NCI-H1417 treated with DMSO at 0.1 percent for 48 hours (cell line): ENCODE measurements at regions not wholly inside any gene's neighbourhood (a gene's known extent, or its start where the extent isn't known, plus 50 kb on each side); places are given as distances from the start of the nearest gene placed in this dataset.

Experiments used
- DNase-seq: peaks from one replicate; lab custom pipeline; 2025; lab: John Stamatoyannopoulos, UW

DNA sequence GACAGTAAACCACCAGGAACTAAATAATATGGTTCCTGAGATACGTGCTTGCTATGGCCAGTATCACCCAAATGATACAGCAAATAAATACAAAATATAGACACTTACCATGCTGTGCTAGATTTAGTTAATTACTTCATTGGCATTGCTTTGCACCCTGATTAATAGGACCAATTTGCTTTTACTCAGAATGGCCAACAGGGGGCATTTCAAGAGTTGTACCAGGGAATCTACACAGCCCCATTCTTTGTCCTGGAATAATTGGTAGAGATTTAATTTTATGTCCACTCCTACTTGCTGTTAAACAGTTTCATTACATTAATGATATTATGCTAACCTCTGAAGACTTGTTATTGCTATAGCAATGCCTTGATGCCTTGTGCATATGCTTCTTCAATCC is 280.8 kb downstream of the RERGL start:
- DNase-seq = no peak

DNA sequence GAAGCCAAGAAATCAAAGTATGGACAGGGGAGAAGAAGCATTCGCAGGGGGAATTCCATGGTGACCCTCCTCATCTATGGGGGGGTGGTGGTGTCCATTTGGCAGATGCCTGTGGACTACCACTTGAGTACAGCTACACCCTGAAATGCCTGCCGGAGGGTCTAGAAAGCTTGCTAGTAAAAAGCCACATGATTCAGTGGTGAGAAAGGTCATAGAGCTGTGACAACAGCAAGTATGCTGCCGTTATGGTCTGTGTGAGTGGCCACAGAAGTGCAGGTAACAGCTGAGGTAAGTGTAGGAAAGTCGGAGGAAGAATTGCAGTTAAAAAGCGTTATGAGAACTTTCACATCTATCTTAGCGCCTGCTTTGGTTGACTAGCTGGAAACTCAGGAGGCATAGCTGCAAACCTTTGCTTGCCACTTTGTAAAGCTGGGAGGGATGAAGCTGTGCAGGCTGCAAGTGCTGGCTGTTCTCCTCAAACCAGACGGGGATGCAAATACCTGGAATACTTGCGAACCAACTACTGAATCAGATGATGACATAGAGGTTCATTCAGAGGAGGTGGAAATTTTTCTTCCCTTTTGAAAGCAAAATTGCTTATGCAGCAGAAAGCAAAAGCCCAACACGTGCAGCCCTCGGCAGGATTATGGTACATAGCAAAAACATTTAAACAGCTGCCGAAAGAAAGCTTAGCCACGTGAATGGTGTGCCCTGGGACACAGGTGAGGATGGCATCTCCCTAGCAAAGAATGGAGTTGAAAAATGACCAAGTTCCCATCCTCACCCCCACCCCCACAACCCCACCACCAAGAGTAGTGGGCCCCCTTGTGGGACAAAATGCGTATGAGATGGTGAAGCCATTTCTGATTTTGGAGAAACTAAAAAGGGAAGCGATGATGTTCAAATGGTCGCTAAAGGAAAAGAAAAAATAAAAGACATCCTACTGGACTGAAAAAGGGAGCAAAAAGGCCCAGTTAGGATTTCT is 287.0 kb downstream of the RERGL start:
- DNase-seq = no peak

DNA sequence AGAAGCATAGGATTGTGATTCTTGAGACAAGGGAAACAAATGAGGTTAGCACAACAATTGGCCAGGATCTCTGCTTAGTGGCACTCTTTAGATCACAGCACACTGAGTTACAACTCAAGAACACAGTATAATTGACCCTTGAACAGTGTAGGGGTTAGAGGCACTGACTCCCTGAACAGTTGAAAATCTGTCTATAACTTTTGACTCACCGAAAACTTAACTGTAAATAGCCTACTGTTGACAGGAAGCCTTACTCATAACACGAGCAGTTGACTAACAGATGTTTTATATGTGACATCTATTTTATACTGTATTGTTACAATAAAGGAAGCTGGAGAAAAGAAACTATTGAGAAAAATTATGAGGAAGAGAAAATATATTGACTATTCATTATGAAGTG is 296.1 kb downstream of the RERGL start:
- no peak for DNase-seq

GRCh38 chr12:17778242-17778641 is 311.8 kb downstream of the RERGL start:
- DNase-seq = no peak

DNA sequence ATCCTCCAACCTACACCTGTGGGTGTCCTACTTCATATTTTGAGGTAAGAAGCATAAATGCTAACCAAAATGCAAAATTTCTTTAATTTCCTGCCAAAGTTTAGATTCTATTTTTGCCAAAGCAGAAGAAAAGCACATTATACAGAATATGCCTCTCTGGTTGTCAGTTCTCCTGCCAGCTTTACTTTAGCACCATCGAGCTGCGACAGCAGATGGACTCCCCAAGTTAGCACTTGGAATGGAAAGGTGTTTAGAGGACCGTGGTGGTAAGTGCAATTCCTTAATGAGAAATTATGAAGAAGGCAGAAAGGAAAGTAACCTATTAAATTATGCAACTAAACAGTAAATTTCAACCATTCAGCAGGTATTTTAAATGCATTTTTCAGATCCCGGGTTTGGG is 326.6 kb downstream of the RERGL start:
- DNase-seq = no peak

DNA sequence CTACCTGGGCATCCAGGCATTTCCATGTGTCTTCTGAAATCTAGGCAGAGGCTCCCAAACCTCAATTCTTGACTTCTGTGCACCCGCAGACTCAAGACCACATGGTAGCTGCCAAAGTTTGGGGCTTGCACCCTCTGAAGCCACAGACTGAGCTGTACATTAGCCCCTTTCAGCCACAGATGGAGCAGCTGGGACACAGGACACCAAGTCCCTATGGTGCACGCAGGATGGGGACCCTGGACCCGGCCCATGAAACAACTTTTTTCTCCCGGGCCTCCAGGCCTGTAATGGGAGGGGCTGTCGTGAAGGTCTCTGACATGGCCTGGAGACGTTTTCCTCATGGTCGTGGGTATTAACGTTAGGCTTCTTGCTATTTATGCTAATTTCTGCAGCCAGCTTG is 330.0 kb downstream of the RERGL start:
- no peak for DNase-seq
